ENCODE measurements at regions not wholly inside any gene's neighbourhood (a gene's known extent, or its start where the extent isn't known, plus 50 kb on each side); places are given as distances from the start of the nearest gene placed in this dataset.

DNA sequence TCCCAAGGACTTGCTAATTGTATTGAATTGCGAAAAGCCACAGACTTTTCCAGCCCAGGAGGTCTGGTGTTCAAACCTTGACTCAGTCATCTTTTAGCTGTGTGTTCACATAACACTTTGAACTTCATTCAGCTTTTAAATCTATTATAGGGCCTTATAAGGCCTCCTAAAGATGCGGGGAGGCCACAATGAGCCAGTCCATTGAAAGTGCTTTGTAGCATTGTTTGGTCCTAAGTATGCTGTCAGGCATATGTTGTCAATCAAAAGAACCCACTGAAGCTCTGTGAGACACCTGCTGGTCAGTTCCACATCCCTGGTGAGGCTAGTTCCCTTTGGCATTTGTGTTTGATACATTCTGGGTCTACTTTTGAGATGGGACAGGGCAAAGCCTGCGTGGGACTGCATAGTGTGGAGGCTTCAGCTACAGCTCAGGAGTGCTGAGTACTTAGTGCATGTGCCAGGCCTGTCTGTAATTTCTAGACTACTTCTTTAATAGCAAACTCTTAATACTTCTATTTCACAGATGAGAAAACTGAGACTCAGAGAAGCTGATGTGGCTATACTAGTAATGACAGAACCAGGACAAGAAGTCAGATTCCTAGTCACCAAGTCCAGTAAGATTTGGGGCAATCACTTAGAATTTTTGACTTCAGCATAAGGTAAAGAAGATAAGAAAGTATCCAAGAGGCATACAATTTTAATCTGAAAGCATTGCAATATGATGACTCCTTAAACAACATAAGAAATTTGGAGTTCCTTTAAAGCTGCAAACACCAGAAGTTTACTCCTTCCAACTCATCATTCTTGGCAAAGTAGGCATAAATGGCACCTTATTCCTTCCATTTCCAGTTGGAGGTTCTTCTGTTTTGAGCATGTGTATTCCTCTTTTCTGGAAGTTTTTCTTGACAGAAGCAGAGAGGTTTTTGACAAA lies 213.0 kb downstream of the PDCD6IP start:
- DNase-seq (ENCODE audit: low read depth): no peak
- TF ChIP-seq, protein P1, sequence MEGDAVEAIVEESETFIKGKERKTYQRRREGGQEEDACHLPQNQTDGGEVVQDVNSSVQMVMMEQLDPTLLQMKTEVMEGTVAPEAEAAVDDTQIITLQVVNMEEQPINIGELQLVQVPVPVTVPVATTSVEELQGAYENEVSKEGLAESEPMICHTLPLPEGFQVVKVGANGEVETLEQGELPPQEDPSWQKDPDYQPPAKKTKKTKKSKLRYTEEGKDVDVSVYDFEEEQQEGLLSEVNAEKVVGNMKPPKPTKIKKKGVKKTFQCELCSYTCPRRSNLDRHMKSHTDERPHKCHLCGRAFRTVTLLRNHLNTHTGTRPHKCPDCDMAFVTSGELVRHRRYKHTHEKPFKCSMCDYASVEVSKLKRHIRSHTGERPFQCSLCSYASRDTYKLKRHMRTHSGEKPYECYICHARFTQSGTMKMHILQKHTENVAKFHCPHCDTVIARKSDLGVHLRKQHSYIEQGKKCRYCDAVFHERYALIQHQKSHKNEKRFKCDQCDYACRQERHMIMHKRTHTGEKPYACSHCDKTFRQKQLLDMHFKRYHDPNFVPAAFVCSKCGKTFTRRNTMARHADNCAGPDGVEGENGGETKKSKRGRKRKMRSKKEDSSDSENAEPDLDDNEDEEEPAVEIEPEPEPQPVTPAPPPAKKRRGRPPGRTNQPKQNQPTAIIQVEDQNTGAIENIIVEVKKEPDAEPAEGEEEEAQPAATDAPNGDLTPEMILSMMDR (conservative IDR thresholded peaks at IDR 0.05; ENCODE audit: low read depth, low read length): peak; percentile 40
- H3K4me3 ChIP-seq (ENCODE audit: low read length): no peak overlapping the region

DNA sequence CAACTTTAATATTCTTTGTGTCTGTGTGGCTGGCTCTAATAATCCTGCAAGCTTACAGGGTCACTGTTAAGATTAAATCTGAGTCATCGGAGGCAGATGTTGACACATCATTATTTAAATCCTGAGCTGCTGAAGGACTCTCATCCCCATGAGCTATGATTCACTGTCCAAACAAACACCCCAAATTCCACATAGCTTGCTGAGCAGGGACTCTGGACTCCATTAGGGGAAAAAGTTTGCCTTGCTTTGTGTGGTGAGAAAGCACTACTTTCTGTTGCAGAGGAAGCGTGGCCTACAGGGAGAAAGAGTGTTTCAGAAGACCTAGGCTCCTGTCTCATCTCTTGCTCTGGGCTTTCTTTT lies 213.7 kb downstream of the PDCD6IP start:
- DNase-seq (ENCODE audit: low read depth): peak; percentile 90
- TF ChIP-seq, protein P1 (conservative IDR thresholded peaks at IDR 0.05; ENCODE audit: low read depth, low read length): no peak
- no peak overlapping the region for H3K4me3 ChIP-seq (ENCODE audit: low read length)

DNA sequence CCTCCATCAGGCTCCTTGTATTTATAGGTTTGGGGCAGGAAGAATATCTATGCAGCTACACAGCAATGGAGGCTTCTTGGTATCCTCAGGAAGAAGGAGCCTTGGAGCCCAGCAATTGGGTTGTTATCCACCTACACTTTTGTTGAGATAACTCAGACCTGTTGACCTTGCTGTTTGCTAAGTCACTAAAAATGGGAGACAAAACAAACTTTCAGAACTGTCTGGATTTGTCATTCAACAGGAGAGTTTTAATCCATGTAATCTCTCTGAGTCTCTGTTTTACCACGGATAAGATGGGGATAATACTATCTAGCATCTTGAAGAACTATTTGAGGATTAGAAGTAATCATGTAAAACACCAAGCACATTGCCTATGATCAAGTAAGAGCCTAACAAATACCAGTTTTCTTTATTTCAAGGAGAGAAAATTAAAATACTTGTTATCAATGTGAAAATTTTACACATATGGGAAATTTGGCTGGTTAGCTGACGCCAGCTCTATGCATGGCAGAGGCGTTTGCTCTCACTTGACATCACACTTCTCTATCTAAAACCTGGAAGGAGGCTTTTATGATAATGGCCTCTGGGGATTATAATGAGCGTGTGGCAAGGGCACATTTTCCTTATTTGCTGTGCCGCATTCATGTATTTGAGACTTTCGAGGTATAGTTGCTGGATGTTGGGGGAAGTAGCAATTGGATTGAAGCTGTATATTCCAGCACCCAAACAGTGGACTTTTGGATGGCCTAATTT lies 215.6 kb downstream of the PDCD6IP start:
- H3K4me3 ChIP-seq (ENCODE audit: low read length): no peak overlapping the region
- TF ChIP-seq, protein P1 (conservative IDR thresholded peaks at IDR 0.05; ENCODE audit: low read depth, low read length): no peak
- DNase-seq (ENCODE audit: low read depth): no peak

DNA sequence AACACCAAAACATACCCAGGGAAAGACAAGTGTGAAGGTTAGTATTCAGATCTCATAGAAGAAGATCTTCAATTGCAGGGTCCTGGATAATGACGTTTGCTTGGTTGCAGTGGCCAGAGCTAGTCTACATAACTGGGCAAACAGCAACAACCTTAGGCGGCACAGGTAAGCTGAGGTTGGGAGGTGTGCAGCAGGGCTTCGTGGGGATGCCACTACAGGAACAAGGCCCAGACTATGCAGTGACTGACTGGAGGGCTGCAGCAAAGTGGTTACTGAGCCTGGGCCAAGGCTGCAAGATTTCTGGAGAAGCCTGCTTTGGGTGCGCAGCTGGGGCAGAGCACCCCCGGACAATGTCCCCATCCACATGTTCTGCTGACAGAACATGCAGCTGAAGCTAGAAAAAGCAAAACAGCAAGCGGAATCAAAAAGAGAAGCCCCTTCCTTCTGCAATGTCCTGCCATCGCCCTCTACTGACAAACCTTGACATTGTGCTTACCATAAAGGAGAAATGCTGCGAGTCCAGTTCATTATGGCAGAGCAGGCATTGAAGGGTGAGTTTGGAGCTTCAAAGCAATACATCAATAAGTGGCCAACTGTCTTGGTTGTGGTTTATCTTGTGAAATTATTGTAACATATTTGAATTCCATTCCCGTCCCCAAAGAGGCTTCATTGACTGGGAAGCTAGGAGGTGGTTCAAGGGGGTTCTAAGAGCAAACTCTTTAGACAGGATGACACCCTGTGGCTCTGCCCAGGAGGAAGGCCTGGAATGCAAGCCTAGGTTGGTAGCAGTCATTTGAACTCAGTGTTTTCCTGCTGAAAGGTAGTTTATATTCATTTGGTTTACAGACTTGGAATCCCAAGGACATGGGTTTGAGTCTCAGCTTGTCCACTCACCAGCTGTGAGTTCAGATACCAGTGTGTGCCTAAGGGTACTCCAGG lies 217.0 kb downstream of the PDCD6IP start:
- TF ChIP-seq, protein P1 (conservative IDR thresholded peaks at IDR 0.05; ENCODE audit: low read depth, low read length): peak; percentile 33
- DNase-seq (ENCODE audit: low read depth): no peak

DNA sequence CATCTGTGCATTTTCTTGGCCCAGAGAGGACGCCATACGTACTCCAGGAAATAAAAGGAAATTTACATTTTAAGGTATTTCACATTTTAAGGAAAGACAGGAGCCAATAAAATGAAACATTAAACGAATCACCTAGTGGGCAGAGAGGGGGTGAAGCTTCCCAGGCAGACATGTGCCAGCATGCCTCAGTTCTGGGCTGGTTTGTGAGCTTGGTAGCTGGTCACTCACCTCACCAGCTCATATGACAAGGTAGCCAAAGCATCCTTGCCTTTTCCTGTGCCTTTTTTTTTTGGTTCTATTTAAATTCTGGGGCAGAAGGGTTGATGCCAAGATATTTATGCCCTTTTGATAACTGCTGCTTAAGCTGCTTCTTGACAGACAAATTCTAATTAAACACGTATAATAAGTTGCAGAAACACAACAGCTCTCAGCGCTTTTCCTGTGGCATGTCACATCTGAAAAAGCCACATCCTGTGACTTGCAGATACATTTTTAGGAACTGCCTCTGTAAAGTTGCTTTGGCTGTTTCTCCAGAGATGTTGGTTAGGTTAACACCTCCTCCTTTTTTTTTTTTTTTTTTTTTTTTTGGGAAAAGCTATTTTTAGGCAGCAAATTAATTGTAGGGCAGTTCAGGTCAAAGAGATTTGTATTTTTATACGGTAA lies 218.6 kb downstream of the PDCD6IP start:
- no peak for DNase-seq (ENCODE audit: low read depth)
- H3K4me3 ChIP-seq (ENCODE audit: low read length): no peak overlapping the region

More for the DNA sequence above, 217.0 kb downstream of the PDCD6IP start:
- H3K4me3 ChIP-seq (ENCODE audit: low read length): no peak overlapping the region

DNA sequence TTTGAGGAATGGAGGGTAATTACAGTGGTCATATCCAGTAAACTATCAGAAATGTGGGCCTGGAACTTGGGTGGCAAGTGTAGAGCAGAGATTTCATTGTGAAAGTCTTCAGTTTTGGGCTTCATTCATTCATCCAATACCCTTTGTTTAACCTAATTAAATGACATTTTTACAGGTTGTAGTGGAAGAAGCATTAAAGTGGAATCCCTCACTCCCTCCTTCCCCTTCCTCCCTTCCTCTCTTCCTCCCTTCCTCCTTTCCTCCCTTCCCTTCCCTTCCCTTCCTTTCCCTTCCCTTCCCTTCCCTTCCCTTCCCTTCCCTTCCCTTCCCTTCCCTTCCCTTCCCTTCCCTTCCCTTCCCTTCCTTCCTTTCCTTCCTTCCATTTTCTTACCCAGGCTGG lies 219.3 kb downstream of the PDCD6IP start:
- TF ChIP-seq, protein P1 (conservative IDR thresholded peaks at IDR 0.05; ENCODE audit: low read depth, low read length): no peak
- no peak for DNase-seq (ENCODE audit: low read depth)
- H3K4me3 ChIP-seq (ENCODE audit: low read length): no peak overlapping the region

More for the DNA sequence above, 218.6 kb downstream of the PDCD6IP start:
- TF ChIP-seq, protein P1 (conservative IDR thresholded peaks at IDR 0.05; ENCODE audit: low read depth, low read length): no peak

All from retinal pigment epithelial cell (primary cell).